GM08714 (cell line): ENCODE measurements at regions not wholly inside any gene's neighbourhood (a gene's known extent, or its start where the extent isn't known, plus 50 kb on each side); places are given as distances from the start of the nearest gene placed in this dataset.
A peak's percentile ranks its signal among the peaks of the same experiment; 100 is the strongest.
"Not testable (repeated sequence)": the region's sequence is repeated elsewhere in the genome, so short reads cannot be mapped to it uniquely, and the experiment has no call there.

Experiments
- H3K4me3 ChIP-seq: fragments of 200-500 bp; sonication (Bioruptor generic); 2 replicates; pipeline ENCODE4 v1.5.1; 2014; ENCODE audit warnings: mild to moderate bottlenecking, low read length, inconsistent platforms
- ZNF274 ChIP-seq: IDR thresholded peaks from 2 replicates; pipeline ENCODE4 v1.6.1; 2012; ENCODE audit warnings: mild to moderate bottlenecking, low read depth, low read length

- not testable (repeated sequence) for H3K4me3 ChIP-seq
Measured at GRCh38 chr10:22467393-22467792, 122.1 kb downstream of the SPAG6 start.

GRCh38 chr10:22468570-22469320 is 123.4 kb downstream of the SPAG6 start:
- TF ChIP-seq ZNF274 = no peak
- no peak overlapping the region for H3K4me3 ChIP-seq

DNA sequence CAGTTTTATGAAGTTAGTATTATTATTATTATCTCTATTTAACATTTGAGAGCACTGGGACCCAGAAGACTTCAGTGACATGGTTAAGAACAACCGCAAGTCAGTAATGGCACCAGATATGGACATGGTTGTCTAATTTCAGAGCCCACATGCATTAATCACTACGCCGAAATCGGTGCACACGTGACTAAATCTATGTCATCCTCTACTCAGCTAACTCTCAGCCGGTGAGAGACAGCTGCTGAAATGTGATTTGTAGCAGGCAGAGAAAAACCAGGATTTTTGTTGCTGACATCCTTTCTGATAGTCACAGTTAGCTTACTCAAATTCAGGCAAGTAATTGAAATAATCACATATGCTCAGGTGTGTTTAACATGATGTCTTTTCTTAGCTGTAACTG is 127.7 kb downstream of the SPAG6 start:
- TF ChIP-seq ZNF274 = no peak

DNA sequence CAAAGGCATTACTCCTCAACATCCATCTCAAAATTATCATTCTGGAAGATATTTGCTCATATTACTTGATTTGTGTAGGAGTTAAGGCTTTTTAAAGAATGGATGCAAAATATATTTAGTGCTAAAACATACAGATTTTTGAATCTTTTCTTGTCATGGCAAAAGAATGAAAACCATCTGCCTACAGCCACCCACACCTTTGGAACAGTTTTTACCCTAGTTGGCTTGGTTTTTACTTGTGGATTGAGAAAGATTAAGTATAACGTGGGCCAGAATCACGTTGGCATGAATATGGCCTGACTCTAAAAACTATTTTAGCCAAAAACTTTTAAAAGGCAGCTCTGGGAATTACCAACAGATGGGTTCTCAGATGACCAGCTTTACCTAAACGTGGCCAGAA is 128.2 kb downstream of the SPAG6 start:
- no peak overlapping the region for H3K4me3 ChIP-seq
- TF ChIP-seq ZNF274 = no peak

More for the DNA sequence above, 127.7 kb downstream of the SPAG6 start:
- no peak overlapping the region for H3K4me3 ChIP-seq

- peak overlapping the region; percentile 12; the same call in 1 of the 2 replicates for H3K4me3 ChIP-seq
- no peak for TF ChIP-seq ZNF274
Measured at GRCh38 chr10:22475651-22476600, 130.6 kb downstream of the SPAG6 start.

GRCh38 chr10:22476601-22477321 is 131.5 kb downstream of the SPAG6 start:
- TF ChIP-seq ZNF274 = no peak
- H3K4me3 ChIP-seq = peak overlapping the region; percentile 12; the same call in 1 of the 2 replicates

DNA sequence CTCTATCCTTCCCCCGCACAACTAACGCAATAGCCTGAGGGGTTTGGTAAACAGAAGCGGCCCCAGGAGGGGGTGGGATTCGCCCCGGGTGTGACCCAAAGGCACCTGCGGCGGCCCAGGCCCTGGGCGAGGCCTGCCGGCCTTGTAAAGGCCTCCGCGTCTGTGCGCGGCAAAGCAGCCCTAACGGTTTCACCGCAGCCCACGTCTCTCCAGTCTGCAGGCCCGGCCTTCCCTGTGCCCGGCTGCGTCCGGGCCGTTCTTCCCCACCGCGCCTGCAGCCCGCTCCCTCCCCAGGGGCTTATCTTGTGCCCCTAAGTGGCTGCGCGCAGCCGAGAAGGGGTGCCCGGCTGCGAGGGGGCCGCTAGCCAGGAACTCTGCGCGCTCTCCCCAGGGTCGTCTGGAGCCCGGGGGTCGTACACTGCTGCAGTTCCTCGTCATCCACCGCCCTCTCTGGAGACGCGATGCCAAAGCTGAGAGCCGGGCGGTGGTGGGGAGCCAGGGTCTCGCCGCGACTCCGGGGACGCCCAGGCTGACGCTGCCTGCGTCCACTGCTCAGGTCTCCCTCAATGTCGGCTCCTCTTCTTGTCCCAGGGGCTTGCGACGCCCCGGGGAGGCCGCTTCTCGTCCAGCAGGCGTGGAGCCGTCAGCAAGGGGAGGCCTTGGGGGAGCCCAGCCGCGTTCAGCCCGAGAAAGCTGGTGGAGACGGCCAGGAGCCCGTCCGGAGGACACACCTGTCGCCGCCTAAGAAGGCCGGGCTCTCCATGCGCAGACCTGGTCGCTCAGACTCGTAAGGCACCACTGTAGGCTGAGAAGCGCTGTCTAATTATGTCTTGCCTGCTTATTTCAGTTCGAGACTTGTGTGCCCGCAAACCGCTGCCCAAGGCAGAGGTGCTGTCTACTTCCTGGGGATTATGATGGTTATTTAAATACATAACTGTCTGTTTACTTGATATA is 132.3 kb downstream of the SPAG6 start:
- TF ChIP-seq ZNF274 = no peak
- H3K4me3 ChIP-seq = no peak overlapping the region

GRCh38 chr10:22478555-22479334 is 133.4 kb downstream of the SPAG6 start:
- no peak overlapping the region for H3K4me3 ChIP-seq
- no peak for TF ChIP-seq ZNF274

DNA sequence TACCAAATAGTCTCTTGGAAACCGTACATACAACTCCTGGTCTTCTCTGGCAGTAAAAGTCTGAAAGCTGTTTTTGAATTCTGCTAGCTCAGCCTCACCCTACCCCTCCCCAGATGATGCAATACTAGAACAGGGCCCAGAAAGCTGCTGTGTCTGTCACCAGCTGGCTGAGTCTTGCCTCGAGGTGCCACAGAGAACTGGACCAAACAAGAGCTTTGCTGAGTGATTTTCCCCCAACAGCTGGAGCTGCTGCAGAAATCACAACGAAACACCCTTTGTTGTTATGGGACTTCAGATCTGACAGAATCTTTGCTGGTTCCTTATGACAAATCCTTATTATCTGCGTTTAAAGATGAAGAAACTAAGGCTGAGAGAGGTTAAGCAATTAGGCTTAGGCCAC is 134.1 kb downstream of the SPAG6 start:
- H3K4me3 ChIP-seq = no peak overlapping the region
- TF ChIP-seq ZNF274 = no peak

GRCh38 chr10:22481106-22481505 is 135.8 kb downstream of the SPAG6 start:
- TF ChIP-seq ZNF274 = no peak

DNA sequence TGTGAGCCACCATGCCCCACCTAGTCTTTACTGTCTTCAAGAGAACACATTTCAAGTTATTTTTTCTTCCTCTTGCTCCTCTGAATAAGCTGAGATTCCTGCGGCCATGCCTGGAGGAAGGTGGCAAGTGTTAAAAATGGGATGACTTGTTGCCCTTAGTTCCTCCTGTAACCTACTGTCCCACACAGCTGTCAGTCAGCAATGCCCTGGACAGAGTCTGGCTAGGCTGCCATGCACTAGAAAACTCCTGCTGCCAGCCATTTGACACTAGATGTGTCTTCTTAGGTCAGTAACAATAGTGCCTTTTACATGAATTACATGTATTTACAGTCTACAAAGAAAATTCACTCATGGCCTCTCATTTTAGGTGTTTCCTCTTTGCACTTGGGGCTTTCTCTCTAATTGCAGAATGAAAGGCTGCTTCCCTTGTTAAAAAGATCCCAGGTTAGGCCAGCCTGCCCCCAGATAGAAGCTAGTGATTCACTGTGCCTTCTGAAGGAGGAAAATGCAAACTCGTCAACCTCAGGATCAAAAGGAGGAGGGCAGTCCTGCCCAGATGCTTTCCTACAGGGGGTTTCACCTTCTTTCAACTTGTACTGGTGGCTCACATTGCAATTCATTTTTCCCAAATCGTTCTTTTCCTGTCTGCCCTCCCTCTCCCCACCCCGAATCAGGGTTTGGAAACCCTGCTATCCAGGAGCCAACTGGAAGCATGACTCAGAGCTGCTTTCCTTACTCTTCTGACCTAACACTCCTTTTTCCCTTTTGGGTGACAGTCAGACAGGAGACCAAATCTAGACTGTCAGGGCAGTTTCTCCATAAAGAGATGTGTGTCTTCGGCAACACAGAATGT is 136.6 kb downstream of the SPAG6 start:
- TF ChIP-seq ZNF274 = no peak
- no peak overlapping the region for H3K4me3 ChIP-seq

More at GRCh38 chr10:22481106-22481505, 135.8 kb downstream of the SPAG6 start:
- H3K4me3 ChIP-seq = no peak overlapping the region

GRCh38 chr10:22483132-22483531 is 137.8 kb downstream of the SPAG6 start:
- H3K4me3 ChIP-seq = no peak overlapping the region
- TF ChIP-seq ZNF274 = no peak
